Astrocyte (in vitro differentiated cells and primary cell): ENCODE measurements at regions not wholly inside any gene's neighbourhood (a gene's known extent, or its start where the extent isn't known, plus 50 kb on each side); places are given as distances from the start of the nearest gene placed in this dataset.
"Not testable (repeated sequence)": the region's sequence is repeated elsewhere in the genome, so short reads cannot be mapped to it uniquely, and the experiment has no call there.

ENCODE experiments used
- CTCF ChIP-seq: IDR thresholded peaks from 2 replicates; pipeline ENCODE4 v1.5.1; 2011; ENCODE audit warnings: low read depth, mild to moderate bottlenecking, inconsistent platforms, low read length, moderate library complexity; ENCODE audit not compliant: insufficient read depth
- EZH2 ChIP-seq: IDR thresholded peaks from 2 replicates; pipeline ENCODE4 v1.6.1; 2012; ENCODE audit warnings: mild to moderate bottlenecking, low read length, inconsistent platforms; ENCODE audit not compliant: insufficient read depth

- not testable (repeated sequence) for TF ChIP-seq CTCF, EZH2
These were observed 65.3 kb upstream of the TP53I11 start for GRCh38 chr11:45015983-45016382.
